ENCODE measurements at regions not wholly inside any gene's neighbourhood (a gene's known extent, or its start where the extent isn't known, plus 50 kb on each side); places are given as distances from the start of the nearest gene placed in this dataset.

- DNase-seq (ENCODE audit: low spot score), result no peak
Observed at GRCh38 chr11:129266536-129266935, 74.4 kb upstream of the ARHGAP32 start.

GRCh38 chr11:129265125-129265788, 73.1 kb upstream of the ARHGAP32 start:
- DNase-seq (ENCODE audit: low spot score), result no peak

- DNase-seq (ENCODE audit: low spot score), result no peak
Observed at GRCh38 chr11:129264114-129264513, 72.0 kb upstream of the ARHGAP32 start.

- DNase-seq (ENCODE audit: low spot score), result no peak
Observed at GRCh38 chr11:129260750-129261149, 68.6 kb upstream of the ARHGAP32 start.

- DNase-seq (ENCODE audit: low spot score), result no peak
Observed at GRCh38 chr11:129259931-129260348, 67.8 kb upstream of the ARHGAP32 start.

GRCh38 chr11:129258205-129258604, 66.1 kb upstream of the ARHGAP32 start:
- DNase-seq (ENCODE audit: low spot score), result no peak

GRCh38 chr11:129257512-129257911, 65.4 kb upstream of the ARHGAP32 start:
- DNase-seq (ENCODE audit: low spot score), result no peak

GRCh38 chr11:129252621-129253020, 60.5 kb upstream of the ARHGAP32 start:
- no peak for DNase-seq (ENCODE audit: low spot score)

GRCh38 chr11:129251067-129251466, 58.9 kb upstream of the ARHGAP32 start:
- no peak for DNase-seq (ENCODE audit: low spot score)

GRCh38 chr11:129249923-129250322, 57.8 kb upstream of the ARHGAP32 start:
- no peak for DNase-seq (ENCODE audit: low spot score)

- peak; percentile 85 for DNase-seq (ENCODE audit: low spot score)
Observed at GRCh38 chr11:129249351-129249750, 57.2 kb upstream of the ARHGAP32 start.

GRCh38 chr11:129248618-129249017, 56.5 kb upstream of the ARHGAP32 start:
- DNase-seq (ENCODE audit: low spot score), result peak; percentile 68

GRCh38 chr11:129247135-129247534, 55.0 kb upstream of the ARHGAP32 start:
- no peak for DNase-seq (ENCODE audit: low spot score)

- DNase-seq (ENCODE audit: low spot score), result no peak
Observed at GRCh38 chr11:129242855-129243254, 50.7 kb upstream of the ARHGAP32 start.
